ENCODE measurements at regions not wholly inside any gene's neighbourhood (a gene's known extent, or its start where the extent isn't known, plus 50 kb on each side); places are given as distances from the start of the nearest gene placed in this dataset.

DNA sequence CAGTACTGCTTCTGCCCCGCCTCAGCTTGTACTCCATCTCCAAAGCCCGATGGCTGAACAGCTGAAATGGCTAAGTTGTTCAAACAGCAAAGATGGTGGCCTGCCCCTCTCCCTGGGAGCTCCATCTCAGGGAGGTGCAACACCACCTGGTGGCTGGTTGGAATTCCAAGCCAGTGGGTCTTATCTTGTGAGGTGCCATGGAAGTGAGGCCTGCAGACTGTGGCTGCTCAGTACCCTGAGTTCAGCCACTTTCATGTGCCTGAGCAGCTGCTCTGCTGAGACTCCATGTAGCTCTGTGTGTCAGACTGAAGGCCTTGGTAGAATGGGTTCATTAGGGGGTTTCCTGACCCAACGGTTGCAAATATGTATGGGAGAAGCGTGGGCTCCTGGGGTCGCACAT, 67.3 kb upstream of the SPRY2 start:
- TF ChIP-seq, protein P1, sequence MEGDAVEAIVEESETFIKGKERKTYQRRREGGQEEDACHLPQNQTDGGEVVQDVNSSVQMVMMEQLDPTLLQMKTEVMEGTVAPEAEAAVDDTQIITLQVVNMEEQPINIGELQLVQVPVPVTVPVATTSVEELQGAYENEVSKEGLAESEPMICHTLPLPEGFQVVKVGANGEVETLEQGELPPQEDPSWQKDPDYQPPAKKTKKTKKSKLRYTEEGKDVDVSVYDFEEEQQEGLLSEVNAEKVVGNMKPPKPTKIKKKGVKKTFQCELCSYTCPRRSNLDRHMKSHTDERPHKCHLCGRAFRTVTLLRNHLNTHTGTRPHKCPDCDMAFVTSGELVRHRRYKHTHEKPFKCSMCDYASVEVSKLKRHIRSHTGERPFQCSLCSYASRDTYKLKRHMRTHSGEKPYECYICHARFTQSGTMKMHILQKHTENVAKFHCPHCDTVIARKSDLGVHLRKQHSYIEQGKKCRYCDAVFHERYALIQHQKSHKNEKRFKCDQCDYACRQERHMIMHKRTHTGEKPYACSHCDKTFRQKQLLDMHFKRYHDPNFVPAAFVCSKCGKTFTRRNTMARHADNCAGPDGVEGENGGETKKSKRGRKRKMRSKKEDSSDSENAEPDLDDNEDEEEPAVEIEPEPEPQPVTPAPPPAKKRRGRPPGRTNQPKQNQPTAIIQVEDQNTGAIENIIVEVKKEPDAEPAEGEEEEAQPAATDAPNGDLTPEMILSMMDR (IDR thresholded peaks at IDR 0.05; ENCODE audit: low read depth, low read length, missing control alignments), result no peak
- DNase-seq (ENCODE audit: extremely low read depth, low read depth), result no peak
- H3K4me3 ChIP-seq (replicated peaks; ENCODE audit: low read depth, low read length), result no peak overlapping the region

DNA sequence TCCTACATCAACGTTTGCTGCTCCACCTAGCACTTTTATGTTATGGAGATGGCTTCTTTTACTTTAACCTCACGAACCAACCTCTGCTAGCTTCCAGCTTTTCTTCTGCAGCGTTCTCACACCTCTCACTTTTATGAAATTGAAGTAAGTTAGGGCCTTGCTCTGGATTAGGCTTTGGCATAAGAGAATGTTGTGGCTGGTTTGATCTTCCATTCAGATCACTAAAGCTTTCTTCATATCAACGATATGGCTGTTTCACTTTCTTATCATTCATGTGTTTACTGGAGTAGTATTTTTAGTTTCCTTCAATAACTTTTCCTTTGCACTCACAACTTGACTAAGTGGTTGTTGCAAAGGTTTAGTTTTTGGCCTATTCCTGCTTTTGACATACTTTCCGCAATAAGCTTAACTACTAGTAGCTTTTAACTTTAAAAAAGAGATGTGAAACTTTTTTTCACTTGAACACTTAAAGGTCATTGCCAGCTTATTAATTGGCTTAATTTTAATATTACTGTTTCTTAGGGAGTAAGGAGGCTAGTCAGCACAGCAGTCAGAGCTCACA, 60.0 kb upstream of the SPRY2 start:
- no peak for DNase-seq (ENCODE audit: extremely low read depth, low read depth)
- TF ChIP-seq, protein P1 (IDR thresholded peaks at IDR 0.05; ENCODE audit: low read depth, low read length, missing control alignments), result no peak
- H3K4me3 ChIP-seq (replicated peaks; ENCODE audit: low read depth, low read length), result no peak overlapping the region

DNA sequence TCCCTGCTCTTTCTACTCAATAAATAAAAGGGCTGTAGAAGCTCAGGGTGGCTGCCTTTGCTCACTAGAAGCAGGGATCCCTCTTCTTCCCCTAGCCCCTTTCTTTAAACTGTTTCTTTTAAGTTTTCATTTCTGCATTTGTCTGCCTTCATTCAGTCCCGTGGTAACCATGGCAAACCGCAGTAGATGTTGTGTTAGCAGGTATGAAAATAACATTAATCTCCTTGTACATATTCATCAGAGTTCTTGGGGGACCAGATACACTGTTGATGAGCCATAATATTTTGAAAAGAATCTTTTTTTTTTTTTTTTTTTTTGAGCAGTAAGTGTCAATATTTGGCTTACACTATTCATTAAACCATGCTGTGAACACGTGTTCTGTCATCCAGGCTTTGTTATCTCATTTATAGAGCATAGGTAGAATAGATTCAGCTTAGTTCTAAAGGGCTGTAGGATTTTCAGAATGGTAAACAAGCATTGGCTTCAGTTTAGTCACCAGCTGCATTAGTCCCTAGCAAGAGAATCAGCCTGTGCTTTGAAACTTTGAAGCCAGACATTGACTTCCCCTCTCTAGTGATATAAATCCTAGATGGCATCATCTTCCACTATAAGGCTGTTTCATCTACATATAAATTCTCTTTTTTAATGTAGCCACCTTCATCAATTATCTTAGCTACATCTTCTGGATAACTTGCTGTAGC, 59.4 kb upstream of the SPRY2 start:
- H3K4me3 ChIP-seq (replicated peaks; ENCODE audit: low read depth, low read length), result no peak overlapping the region
- DNase-seq (ENCODE audit: extremely low read depth, low read depth), result no peak
- TF ChIP-seq, protein P1 (IDR thresholded peaks at IDR 0.05; ENCODE audit: low read depth, low read length, missing control alignments), result no peak

DNA sequence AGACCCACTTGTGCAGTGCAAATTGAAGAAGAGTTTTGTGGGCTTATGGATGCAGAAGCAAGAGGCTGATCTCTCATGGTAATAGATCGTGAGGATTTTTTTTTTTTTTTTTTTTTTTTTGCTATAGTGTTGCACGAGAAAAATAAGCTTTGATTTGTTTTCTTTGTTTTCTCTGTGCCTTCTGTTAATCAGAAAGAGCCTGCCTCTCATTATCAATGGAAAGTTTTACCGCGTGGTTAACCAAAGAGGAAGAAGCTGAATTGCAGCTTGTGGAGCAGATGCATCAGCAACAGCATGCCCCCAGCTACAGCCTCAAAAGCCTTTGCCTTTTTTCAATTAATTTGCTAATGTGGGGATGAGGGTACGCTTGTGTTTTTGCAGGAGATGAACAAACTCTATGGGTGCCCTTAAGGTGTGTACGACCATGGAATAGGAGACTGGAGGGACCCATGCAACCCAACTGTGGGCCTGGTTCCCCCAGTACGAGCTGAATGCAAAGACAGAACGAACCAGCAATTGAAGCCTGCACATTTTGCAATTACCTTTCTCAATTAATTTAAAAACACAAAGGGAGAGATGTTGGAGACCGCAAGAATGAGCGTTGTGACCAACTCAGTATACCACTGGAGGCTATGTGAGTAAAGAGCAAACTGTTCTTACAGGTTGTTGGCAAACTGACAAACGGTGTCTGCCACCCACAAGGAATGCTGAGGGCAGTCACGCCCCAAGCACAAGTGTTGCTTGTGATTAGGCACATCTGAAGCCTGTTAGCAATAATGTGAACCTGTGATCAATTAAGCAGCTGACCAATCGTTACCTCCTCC, 58.6 kb upstream of the SPRY2 start:
- H3K4me3 ChIP-seq (replicated peaks; ENCODE audit: low read depth, low read length), result no peak overlapping the region
- TF ChIP-seq, protein P1 (IDR thresholded peaks at IDR 0.05; ENCODE audit: low read depth, low read length, missing control alignments), result no peak
- peak; percentile 15 for DNase-seq (ENCODE audit: extremely low read depth, low read depth)
